H9 (cell line): ENCODE measurements at regions not wholly inside any gene's neighbourhood (a gene's known extent, or its start where the extent isn't known, plus 50 kb on each side); places are given as distances from the start of the nearest gene placed in this dataset.

Experiments used
- DNase-seq: peaks from one replicate; pipeline ENCODE4 v3.0.0-alpha.2; 2017
- H2AFZ ChIP-seq: one replicate; pipeline ENCODE4 v1.6.1; 2013; ENCODE audit warnings: mild to moderate bottlenecking, low read length, control low read depth, moderate library complexity
- H2AK5ac ChIP-seq: 2 replicates; pipeline ENCODE4 v1.6.1; 2013; ENCODE audit warnings: low read length, control low read depth, mixed read lengths; ENCODE audit not compliant: insufficient read length
- H2BK120ac ChIP-seq: one replicate; pipeline ENCODE4 v1.6.1; 2013; ENCODE audit warnings: low read depth, mild to moderate bottlenecking, low read length, control low read depth, inconsistent platforms; ENCODE audit not compliant: poor library complexity, severe bottlenecking
- H2BK12ac ChIP-seq: 2 replicates; pipeline ENCODE4 v1.6.1; 2013; ENCODE audit warnings: low read length, control low read depth, mixed read lengths, low read depth; ENCODE audit not compliant: insufficient read length
- H2BK15ac ChIP-seq: 2 replicates; pipeline ENCODE4 v1.6.1; 2013; ENCODE audit warnings: low read depth, low read length, control low read depth
- H2BK20ac ChIP-seq: one replicate; pipeline ENCODE4 v1.6.1; 2013; ENCODE audit warnings: low read depth, mild to moderate bottlenecking, low read length, control low read depth, inconsistent platforms; ENCODE audit not compliant: poor library complexity, severe bottlenecking
- H2BK5ac ChIP-seq: 2 replicates; pipeline ENCODE4 v1.6.1; 2013; ENCODE audit warnings: low read length, control low read depth, mixed read lengths; ENCODE audit not compliant: insufficient read length
- H3K14ac ChIP-seq: 2 replicates; pipeline ENCODE4 v1.6.1; 2013; ENCODE audit warnings: low read length, control low read depth; ENCODE audit not compliant: insufficient read depth
- H3K18ac ChIP-seq: 2 replicates; pipeline ENCODE4 v1.6.1; 2013; ENCODE audit warnings: low read depth, mild to moderate bottlenecking, mixed read lengths, low read length, control low read depth; ENCODE audit not compliant: insufficient read length
- H3K23ac ChIP-seq: 2 replicates; pipeline ENCODE4 v1.6.1; 2013; ENCODE audit warnings: low read length, control low read depth, mixed read lengths, low read depth; ENCODE audit not compliant: insufficient read length
- H3K23me2 ChIP-seq: 2 replicates; pipeline ENCODE4 v1.6.1; 2013; ENCODE audit warnings: low read depth, mild to moderate bottlenecking, mixed read lengths, low read length, control low read depth; ENCODE audit not compliant: insufficient read length, poor library complexity, severe bottlenecking
- H3K27ac ChIP-seq: 2 replicates; pipeline ENCODE4 v1.5.1; 2013; ENCODE audit warnings: low read length, control low read depth, mixed read lengths, low read depth; ENCODE audit not compliant: insufficient read length
- H3K27me3 ChIP-seq: 2 replicates; pipeline ENCODE4 v1.6.1; 2013; ENCODE audit warnings: low read length, control low read depth, inconsistent platforms; ENCODE audit not compliant: insufficient read depth
- H3K4ac ChIP-seq: 2 replicates; pipeline ENCODE4 v1.6.1; 2013; ENCODE audit warnings: low read depth, mild to moderate bottlenecking, control low read depth, inconsistent platforms, low read length, moderate library complexity
- H3K4me1 ChIP-seq: 2 replicates; pipeline ENCODE4 v1.6.1; 2013; ENCODE audit warnings: low read length, control low read depth, inconsistent platforms; ENCODE audit not compliant: insufficient read depth
- H3K4me2 ChIP-seq: 2 replicates; pipeline ENCODE4 v1.6.1; 2013; ENCODE audit warnings: low read length, control low read depth, mixed read lengths; ENCODE audit not compliant: insufficient read length, insufficient read depth
- H3K56ac ChIP-seq: 2 replicates; pipeline ENCODE4 v1.6.1; 2013; ENCODE audit warnings: low read depth, mild to moderate bottlenecking, mixed read lengths, low read length, control low read depth; ENCODE audit not compliant: insufficient read length
- H3K79me1 ChIP-seq: 2 replicates; pipeline ENCODE4 v1.6.1; 2013; ENCODE audit warnings: low read depth, mild to moderate bottlenecking, moderate library complexity, low read length, control low read depth, inconsistent platforms; ENCODE audit not compliant: insufficient read depth, poor library complexity, severe bottlenecking
- H3K79me2 ChIP-seq: 2 replicates; pipeline ENCODE4 v1.6.1; 2013; ENCODE audit warnings: low read length, control low read depth, inconsistent platforms; ENCODE audit not compliant: insufficient read depth
- H3K9ac ChIP-seq: 2 replicates; pipeline ENCODE4 v1.6.1; 2013; ENCODE audit warnings: low read length, control low read depth, mixed read lengths; ENCODE audit not compliant: insufficient read length; ENCODE audit errors: extremely low read depth
- H3K9me3 ChIP-seq: one replicate; pipeline ENCODE4 v1.6.1; 2013; ENCODE audit warnings: low read depth, low read length, inconsistent platforms; ENCODE audit not compliant: control insufficient read depth
- H3T11ph ChIP-seq: one replicate; pipeline ENCODE4 v1.6.1; 2013; ENCODE audit warnings: mild to moderate bottlenecking, low read length, control low read depth, inconsistent platforms
- H4K20me1 ChIP-seq: one replicate; pipeline ENCODE4 v1.6.1; 2013; ENCODE audit not compliant: control insufficient read depth, insufficient read length, insufficient read depth
- H4K5ac ChIP-seq: 2 replicates; pipeline ENCODE4 v1.6.1; 2013; ENCODE audit warnings: low read depth, mild to moderate bottlenecking, mixed read lengths, low read length, control low read depth; ENCODE audit not compliant: insufficient read length
- H4K8ac ChIP-seq: replicated peaks from 2 replicates; pipeline ENCODE4 v1.6.1; 2013; ENCODE audit warnings: low read length, control low read depth, mixed read lengths, low read depth; ENCODE audit not compliant: insufficient read length
- H4K91ac ChIP-seq: 2 replicates; pipeline ENCODE4 v1.6.1; 2013; ENCODE audit warnings: low read depth, mild to moderate bottlenecking, moderate library complexity, mixed read lengths, low read length, control low read depth; ENCODE audit not compliant: insufficient read length
- H3K27ac Mint-ChIP-seq, 3 experiments: 2 replicates in 2 of 3; 3 replicates in 1 of 3; pipeline ENCODE4 v1.8.0; 2020 to 2021; ENCODE audit warnings: mixed read lengths in 3 of 3, mild to moderate bottlenecking in 1 of 3, moderate library complexity in 1 of 3
- H3K27me3 Mint-ChIP-seq: 2 replicates; pipeline ENCODE4 v1.8.0; 2021; ENCODE audit warnings: low read depth, mild to moderate bottlenecking, moderate library complexity, mixed read lengths
- H3K36me3 Mint-ChIP-seq, 3 experiments: 2 replicates in 2 of 3; 3 replicates in 1 of 3; pipeline ENCODE4 v1.8.0; 2020 to 2021; ENCODE audit warnings: low read depth in 3 of 3, mixed read lengths in 3 of 3; ENCODE audit not compliant: insufficient read depth in 1 of 3
- H3K4me1 Mint-ChIP-seq, 2 experiments: 2 replicates each; pipeline ENCODE4 v1.8.0; 2020; ENCODE audit warnings: mixed read lengths in 2 of 2
- H3K4me3 Mint-ChIP-seq, 2 experiments: 2 replicates in 1 of 2; 3 replicates in 1 of 2; pipeline ENCODE4 v1.8.0; 2020 to 2021; ENCODE audit warnings: mild to moderate bottlenecking in 2 of 2, mixed read lengths in 2 of 2, moderate library complexity in 1 of 2
- H3K9me3 Mint-ChIP-seq, 2 experiments: 2 replicates in 1 of 2; 3 replicates in 1 of 2; pipeline ENCODE4 v1.8.0; 2020; ENCODE audit warnings: mild to moderate bottlenecking in 2 of 2, mixed read lengths in 2 of 2, moderate library complexity in 1 of 2
- CTCF ChIP-seq: fragments of 200-600 bp; sonication (generic); conservative IDR thresholded peaks from 3 replicates; pipeline ENCODE4 v1.8.0; 2021; ENCODE audit warnings: antibody characterized with exemption, mild to moderate bottlenecking
- WGBS: extraction: QIAGEN DNeasy Blood & Tissue Kit; methylation state at CpG from one replicate; pipeline ENCODE4 v1.1.7; 2013; ENCODE audit warnings: missing lambda C conversion rate, low lambda C conversion rate, mixed read lengths; ENCODE audit not compliant: insufficient read length; ENCODE audit errors: extremely low coverage; 5-methylcytosine and 5-hydroxymethylcytosine counted together

- H3K79me1 ChIP-seq = no peaks in the 10 kb centered on the region
- no peak overlapping the region for H3K56ac ChIP-seq
- no peak overlapping the region for H2BK15ac ChIP-seq
- no peaks in the 10 kb centered on the region for H3K36me3 Mint-ChIP-seq
- H3K27me3 Mint-ChIP-seq = no peaks in the 10 kb centered on the region
- no CpG with 5 or more reads among the region's 6 CpGs for WGBS
- H3K4me1 Mint-ChIP-seq = peaks cover 5% of the 10 kb centered on the region in 2 experiments
- H3K9ac ChIP-seq = no peak overlapping the region
- no peak overlapping the region for H4K8ac ChIP-seq
- no peak overlapping the region for H3K14ac ChIP-seq
- DNase-seq = no peak
- no peak overlapping the region for H2AK5ac ChIP-seq
- no peak overlapping the region for H3K27ac ChIP-seq
- no peaks in the 10 kb centered on the region for H3K9me3 Mint-ChIP-seq
- H3K79me2 ChIP-seq = no peaks in the 10 kb centered on the region
- no peak overlapping the region for H3T11ph ChIP-seq
- H3K23ac ChIP-seq = no peak overlapping the region
- H3K4me3 Mint-ChIP-seq = no peak overlapping the region
- no peak overlapping the region for H3K4me2 ChIP-seq
- no peak overlapping the region for H2BK120ac ChIP-seq
- no peak overlapping the region for H3K4ac ChIP-seq
- no peak overlapping the region for H2BK12ac ChIP-seq
- no peak overlapping the region for H2BK5ac ChIP-seq
- H4K5ac ChIP-seq = no peak overlapping the region
- H2BK20ac ChIP-seq = no peak overlapping the region
- no peaks in the 10 kb centered on the region for H3K23me2 ChIP-seq
- no peaks in the 10 kb centered on the region for H3K9me3 ChIP-seq
- no peak for TF ChIP-seq CTCF
- H3K27me3 ChIP-seq = no peaks in the 10 kb centered on the region
- H2AFZ ChIP-seq = no peak overlapping the region
- H4K20me1 ChIP-seq = no peaks in the 10 kb centered on the region
- no peak overlapping the region for H3K18ac ChIP-seq
- no peak overlapping the region for H4K91ac ChIP-seq
- no peak overlapping the region for H3K27ac Mint-ChIP-seq
- H3K4me1 ChIP-seq = no peaks in the 10 kb centered on the region
These were observed 793.8 kb downstream of the SORCS1 start for GRCh38 chr10:106370751-106371150.
